HL-60 (cell line): ENCODE measurements at regions not wholly inside any gene's neighbourhood (a gene's known extent, or its start where the extent isn't known, plus 50 kb on each side); places are given as distances from the start of the nearest gene placed in this dataset.
"Not testable (repeated sequence)": the region's sequence is repeated elsewhere in the genome, so short reads cannot be mapped to it uniquely, and the experiment has no call there.

Experiments used
- GABPA ChIP-seq: IDR thresholded peaks from 2 replicates; pipeline ENCODE4 v1.6.1; 2012; ENCODE audit warnings: low read depth
- POLR2AphosphoS5 ChIP-seq: IDR thresholded peaks from 2 replicates; pipeline ENCODE4 v1.6.1; 2012; ENCODE audit warnings: low read depth
- REST ChIP-seq: IDR thresholded peaks from 2 replicates; pipeline ENCODE4 v1.6.1; 2012; ENCODE audit warnings: low read depth; ENCODE audit not compliant: insufficient replicate concordance
- SPI1 ChIP-seq: IDR thresholded peaks from 2 replicates; pipeline ENCODE4 v1.6.1; 2012; ENCODE audit warnings: low read depth, mild to moderate bottlenecking, borderline replicate concordance
- TF ChIP-seq, protein P1 (sequence below): IDR thresholded peaks from one replicate; pipeline ENCODE4 v1.5.1; 2011; ENCODE audit warnings: low read length, control low read depth, inconsistent platforms; ENCODE audit not compliant: insufficient read depth

GRCh38 chr21:21902416-21902815 lies 904.2 kb downstream of the NCAM2 start:
- TF ChIP-seq, protein P1, sequence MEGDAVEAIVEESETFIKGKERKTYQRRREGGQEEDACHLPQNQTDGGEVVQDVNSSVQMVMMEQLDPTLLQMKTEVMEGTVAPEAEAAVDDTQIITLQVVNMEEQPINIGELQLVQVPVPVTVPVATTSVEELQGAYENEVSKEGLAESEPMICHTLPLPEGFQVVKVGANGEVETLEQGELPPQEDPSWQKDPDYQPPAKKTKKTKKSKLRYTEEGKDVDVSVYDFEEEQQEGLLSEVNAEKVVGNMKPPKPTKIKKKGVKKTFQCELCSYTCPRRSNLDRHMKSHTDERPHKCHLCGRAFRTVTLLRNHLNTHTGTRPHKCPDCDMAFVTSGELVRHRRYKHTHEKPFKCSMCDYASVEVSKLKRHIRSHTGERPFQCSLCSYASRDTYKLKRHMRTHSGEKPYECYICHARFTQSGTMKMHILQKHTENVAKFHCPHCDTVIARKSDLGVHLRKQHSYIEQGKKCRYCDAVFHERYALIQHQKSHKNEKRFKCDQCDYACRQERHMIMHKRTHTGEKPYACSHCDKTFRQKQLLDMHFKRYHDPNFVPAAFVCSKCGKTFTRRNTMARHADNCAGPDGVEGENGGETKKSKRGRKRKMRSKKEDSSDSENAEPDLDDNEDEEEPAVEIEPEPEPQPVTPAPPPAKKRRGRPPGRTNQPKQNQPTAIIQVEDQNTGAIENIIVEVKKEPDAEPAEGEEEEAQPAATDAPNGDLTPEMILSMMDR: not testable (repeated sequence)
- TF ChIP-seq POLR2AphosphoS5, REST, SPI1, GABPA: not testable (repeated sequence)
